GM12891 (cell line): ENCODE measurements at regions not wholly inside any gene's neighbourhood (a gene's known extent, or its start where the extent isn't known, plus 50 kb on each side); places are given as distances from the start of the nearest gene placed in this dataset.

ENCODE experiments used
- POLR2A ChIP-seq: IDR thresholded peaks from 2 replicates; pipeline ENCODE4 v1.6.1; 2011; ENCODE audit warnings: low read depth, low read length, control low read depth
- POLR2AphosphoS5 ChIP-seq: IDR thresholded peaks from 2 replicates; pipeline ENCODE4 v1.6.1; 2011; ENCODE audit warnings: low read depth, low read length, control low read depth

DNA sequence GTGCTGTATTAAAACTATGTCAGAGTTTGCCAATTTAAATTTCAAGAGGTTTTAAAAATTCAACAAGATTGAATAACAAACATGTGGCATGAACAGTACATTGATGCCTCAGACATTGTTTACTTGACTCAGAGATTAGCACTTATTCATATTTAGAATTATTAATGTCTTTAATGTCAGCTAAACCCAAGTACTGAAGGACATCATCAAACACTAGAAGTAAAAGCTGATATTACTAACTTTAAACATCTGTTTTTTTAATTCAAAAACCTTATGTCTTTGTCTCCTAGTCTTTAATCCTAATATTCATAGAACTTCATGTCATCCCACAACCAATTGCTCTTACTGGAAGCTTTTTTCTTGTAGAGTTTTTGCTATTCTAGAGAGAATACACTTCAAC, 406.2 kb upstream of the PCDH7 start:
- TF ChIP-seq POLR2AphosphoS5 (no peak), POLR2A (no peak)
